Gastroesophageal sphincter (tissue), 3 donors: ENCODE measurements at regions not wholly inside any gene's neighbourhood (a gene's known extent, or its start where the extent isn't known, plus 50 kb on each side); places are given as distances from the start of the nearest gene placed in this dataset.

Experiments
- CTCF ChIP-seq, 4 experiments: fragments of 200-600 bp in 2 of 4; fragments of 450-650 bp in 2 of 4; sonication (generic) in 1 of 4; IDR thresholded peaks; one replicate each; pipeline ENCODE4 v1.5.1; 2017 to 2019; ENCODE audit warnings: antibody characterized with exemption in 4 of 4, mild to moderate bottlenecking in 2 of 4, moderate library complexity in 2 of 4
- POLR2A ChIP-seq, 2 donors: fragments of 450-650 bp; IDR thresholded peaks; one replicate each; pipeline ENCODE4 v1.6.1; 2017; ENCODE audit warnings: antibody characterized with exemption in 2 of 2, mild to moderate bottlenecking in 2 of 2, moderate library complexity in 1 of 2

GRCh38 chr5:56760723-56761122 is 54.6 kb upstream of the MAP3K1 start:
- TF ChIP-seq CTCF (IDR thresholded peaks at IDR 0.05) (no peak), POLR2A (IDR thresholded peaks at IDR 0.05) (no peak)
